Trophoblast cell (in vitro differentiated cells and primary cell): ENCODE measurements at regions not wholly inside any gene's neighbourhood (a gene's known extent, or its start where the extent isn't known, plus 50 kb on each side); places are given as distances from the start of the nearest gene placed in this dataset.

Experiments
- DNase-seq, 2 donors: peaks; one replicate each; pipeline ENCODE4 v3.0.0-alpha.2; 2016
- H2AFZ ChIP-seq: 2 replicates; pipeline ENCODE4 v1.6.1; 2013; ENCODE audit warnings: low read length, moderate library complexity, mild to moderate bottlenecking; ENCODE audit not compliant: insufficient read depth, poor library complexity
- H2AK5ac ChIP-seq: 2 replicates; pipeline ENCODE4 v1.6.1; 2013; ENCODE audit warnings: mild to moderate bottlenecking, low read length
- H2BK120ac ChIP-seq: 2 replicates; pipeline ENCODE4 v1.6.1; 2013; ENCODE audit warnings: low read length, mild to moderate bottlenecking, moderate library complexity; ENCODE audit not compliant: insufficient read depth, poor library complexity
- H2BK12ac ChIP-seq: 2 replicates; pipeline ENCODE4 v1.6.1; 2013; ENCODE audit warnings: mild to moderate bottlenecking, low read length, moderate library complexity
- H2BK5ac ChIP-seq: 2 replicates; pipeline ENCODE4 v1.6.1; 2013; ENCODE audit warnings: low read length, low read depth, moderate library complexity, mild to moderate bottlenecking; ENCODE audit not compliant: poor library complexity
- H3K14ac ChIP-seq: 2 replicates; pipeline ENCODE4 v1.6.1; 2013; ENCODE audit warnings: mild to moderate bottlenecking, low read length
- H3K18ac ChIP-seq: 2 replicates; pipeline ENCODE4 v1.6.1; 2013; ENCODE audit warnings: mild to moderate bottlenecking, low read length
- H3K23ac ChIP-seq: 2 replicates; pipeline ENCODE4 v1.6.1; 2013; ENCODE audit warnings: low read length
- H3K27ac ChIP-seq: 2 replicates; pipeline ENCODE4 v1.5.1; 2013; ENCODE audit warnings: low read depth, mild to moderate bottlenecking, inconsistent platforms, low read length, moderate library complexity
- H3K27me3 ChIP-seq: 2 replicates; pipeline ENCODE4 v1.6.1; 2013; ENCODE audit warnings: inconsistent platforms, mild to moderate bottlenecking, low read length, moderate library complexity; ENCODE audit not compliant: insufficient read depth
- H3K36me3 ChIP-seq, 2 experiments: 1 replicate in 1 of 2; 2 replicates in 1 of 2; pipeline ENCODE4 v1.6.1; 2013; ENCODE audit warnings: low read length in 2 of 2, mild to moderate bottlenecking in 2 of 2, moderate library complexity in 1 of 2; ENCODE audit not compliant: insufficient read depth in 2 of 2, control insufficient read depth in 1 of 2
- H3K4ac ChIP-seq: 2 replicates; pipeline ENCODE4 v1.6.1; 2013; ENCODE audit warnings: low read depth, mild to moderate bottlenecking, low read length, moderate library complexity
- H3K4me1 ChIP-seq, 2 experiments: 1 replicate in 1 of 2; 2 replicates in 1 of 2; pipeline ENCODE4 v1.6.1; 2013; ENCODE audit warnings: low read length in 2 of 2, mild to moderate bottlenecking in 2 of 2, moderate library complexity in 1 of 2; ENCODE audit not compliant: insufficient read depth in 2 of 2, control insufficient read depth in 1 of 2
- H3K4me2 ChIP-seq: 2 replicates; pipeline ENCODE4 v1.6.1; 2013; ENCODE audit warnings: inconsistent platforms, mild to moderate bottlenecking, low read length, moderate library complexity
- H3K4me3 ChIP-seq: 2 replicates; pipeline ENCODE4 v1.5.1; 2013; ENCODE audit warnings: mild to moderate bottlenecking, low read depth, low read length, inconsistent platforms
- H3K79me1 ChIP-seq: one replicate; pipeline ENCODE4 v1.6.1; 2013; ENCODE audit warnings: low read length
- H3K79me2 ChIP-seq: 2 replicates; pipeline ENCODE4 v1.6.1; 2013; ENCODE audit warnings: low read length, mild to moderate bottlenecking; ENCODE audit not compliant: control insufficient read depth, insufficient read depth, poor library complexity
- H3K9ac ChIP-seq: 2 replicates; pipeline ENCODE4 v1.6.1; 2013; ENCODE audit warnings: mild to moderate bottlenecking, low read length
- H3K9me3 ChIP-seq: 2 replicates; pipeline ENCODE4 v1.6.1; 2013; ENCODE audit warnings: low read depth, mild to moderate bottlenecking, control low read depth, inconsistent platforms, low read length; ENCODE audit not compliant: insufficient read depth
- H4K12ac ChIP-seq: 2 replicates; pipeline ENCODE4 v1.6.1; 2013; ENCODE audit warnings: low read depth, mild to moderate bottlenecking, low read length, moderate library complexity
- H4K8ac ChIP-seq: 2 replicates; pipeline ENCODE4 v1.6.1; 2013; ENCODE audit warnings: low read depth, mild to moderate bottlenecking, low read length, moderate library complexity
- H4K91ac ChIP-seq: one replicate; pipeline ENCODE4 v1.6.1; 2013; ENCODE audit warnings: low read depth, mild to moderate bottlenecking, low read length, moderate library complexity
- WGBS: extraction: QIAGEN DNeasy Blood & Tissue Kit; methylation state at CpG from one replicate; pipeline ENCODE4 v1.1.7; 2013; ENCODE audit warnings: missing lambda C conversion rate; ENCODE audit not compliant: insufficient read length, insufficient coverage; ENCODE audit errors: extremely low coverage; 5-methylcytosine and 5-hydroxymethylcytosine counted together

- no peak for DNase-seq
- H3K14ac ChIP-seq, result peak overlapping the region; percentile 28
- H2BK120ac ChIP-seq, result peak overlapping the region; percentile 14
- H3K79me2 ChIP-seq, result no peaks in the 10 kb centered on the region
- H2BK5ac ChIP-seq, result no peak overlapping the region
- H3K9me3 ChIP-seq, result no peaks in the 10 kb centered on the region
- H3K23ac ChIP-seq, result no peak overlapping the region
- H2AK5ac ChIP-seq, result no peak overlapping the region
- H3K4me2 ChIP-seq, result no peak overlapping the region
- no peak overlapping the region for H3K4ac ChIP-seq
- WGBS, result no CpG with 5 or more reads among the region's 7 CpGs
- H3K79me1 ChIP-seq, result no peaks in the 10 kb centered on the region
- no peak overlapping the region for H4K12ac ChIP-seq
- peak overlapping the region; percentile 72 for H4K91ac ChIP-seq
- H3K18ac ChIP-seq, result no peak overlapping the region
- no peak overlapping the region for H2AFZ ChIP-seq
- no peak overlapping the region for H3K27ac ChIP-seq
- peak overlapping the region; percentile 23 for H2BK12ac ChIP-seq
- no peaks in the 10 kb centered on the region for H3K27me3 ChIP-seq
- H4K8ac ChIP-seq, result peak overlapping the region; percentile 14
- H3K4me3 ChIP-seq, result no peak overlapping the region
- H3K9ac ChIP-seq, result no peak overlapping the region
- H3K36me3 ChIP-seq, result no peaks in the 10 kb centered on the region
- H3K4me1 ChIP-seq, result peaks cover 3 to 7% of the 10 kb centered on the region in 2 experiments
Measured at GRCh38 chr18:25743646-25744151, 346.7 kb downstream of the SS18 start.

DNA sequence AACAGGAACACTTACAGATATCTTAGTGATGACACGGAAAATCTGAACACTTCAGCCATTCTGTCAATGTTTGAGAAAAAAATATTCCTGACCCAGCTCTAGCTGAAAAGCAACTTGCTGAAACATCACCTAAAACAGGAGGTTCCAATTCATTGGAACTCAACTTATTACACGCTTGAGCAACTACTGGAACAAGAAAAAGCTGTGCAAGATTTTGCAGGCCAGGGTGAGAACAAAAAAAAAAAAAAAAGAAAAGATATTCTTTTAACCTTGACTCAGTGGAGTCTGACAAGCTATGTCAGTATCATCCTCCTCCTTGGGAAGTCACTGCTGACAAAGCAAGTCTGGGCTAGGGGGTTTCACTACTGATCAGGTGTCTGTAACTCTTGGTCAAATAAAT is 351.0 kb downstream of the SS18 start:
- Histone ChIP-seq H3K4me2 (no peak overlapping the region), H4K12ac (no peak overlapping the region), H2AFZ (no peak overlapping the region), H2BK5ac (no peak overlapping the region), H3K9me3 (no peaks in the 10 kb centered on the region), H3K18ac (no peak overlapping the region), H4K8ac (no peak overlapping the region), H3K79me1 (peaks cover 3% of the 10 kb centered on the region), H3K4me1 (peaks cover 11 to 18% of the 10 kb centered on the region in 2 experiments), H2BK120ac (no peak overlapping the region), H3K14ac (no peak overlapping the region), H3K36me3 (no peaks in the 10 kb centered on the region), H3K4me3 (no peak overlapping the region), H3K23ac (no peak overlapping the region), H4K91ac (no peak overlapping the region), H2AK5ac (no peak overlapping the region), H2BK12ac (no peak overlapping the region), H3K27me3 (no peaks in the 10 kb centered on the region), H3K4ac (no peak overlapping the region), H3K9ac (no peak overlapping the region), H3K79me2 (no peaks in the 10 kb centered on the region), H3K27ac (no peak overlapping the region)
- WGBS, result no CpG with 5 or more reads among the region's 2 CpGs
- no peak for DNase-seq

- no CpG with 5 or more reads among the region's 7 CpGs for WGBS
Measured at GRCh38 chr18:25737710-25738311, 352.6 kb downstream of the SS18 start.

DNA sequence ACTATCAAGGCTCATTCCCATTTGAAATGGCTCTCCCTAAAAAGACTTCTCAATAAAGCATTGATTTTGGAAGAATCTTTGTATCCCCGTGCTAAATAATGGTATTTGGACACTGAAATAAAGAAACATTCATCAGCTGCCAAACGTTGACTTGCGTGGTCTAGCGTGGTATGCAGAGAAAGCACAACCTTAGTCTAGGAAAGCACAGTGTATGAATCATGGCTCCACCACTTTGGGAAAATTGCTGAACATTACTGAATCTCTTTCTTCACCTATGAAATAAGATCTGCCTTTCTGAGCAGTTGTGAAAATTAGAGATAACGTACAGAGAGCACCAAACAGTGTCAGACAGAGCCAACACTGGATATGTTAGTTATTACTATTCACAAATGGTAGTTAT is 353.9 kb downstream of the SS18 start:
- peak; percentile 44 to 74 for DNase-seq
- no peak overlapping the region for H2AFZ ChIP-seq
- no peak overlapping the region for H3K4ac ChIP-seq
- H2AK5ac ChIP-seq, result no peak overlapping the region
- no peak overlapping the region for H2BK12ac ChIP-seq
- H3K9me3 ChIP-seq, result no peaks in the 10 kb centered on the region
- H2BK120ac ChIP-seq, result no peak overlapping the region
- no CpG with 5 or more reads among the region's 5 CpGs for WGBS
- peaks cover 3% of the 10 kb centered on the region for H3K79me1 ChIP-seq
- H4K8ac ChIP-seq, result no peak overlapping the region
- no peak overlapping the region for H3K14ac ChIP-seq
- no peak overlapping the region for H3K27ac ChIP-seq
- H2BK5ac ChIP-seq, result no peak overlapping the region
- H3K36me3 ChIP-seq, result no peaks in the 10 kb centered on the region
- H3K4me2 ChIP-seq, result no peak overlapping the region
- no peak overlapping the region for H3K9ac ChIP-seq
- no peak overlapping the region for H3K23ac ChIP-seq
- H3K18ac ChIP-seq, result no peak overlapping the region
- H4K12ac ChIP-seq, result no peak overlapping the region
- H4K91ac ChIP-seq, result no peak overlapping the region
- H3K27me3 ChIP-seq, result no peaks in the 10 kb centered on the region
- H3K4me1 ChIP-seq, result peaks cover 9 to 10% of the 10 kb centered on the region in 2 experiments
- H3K79me2 ChIP-seq, result no peaks in the 10 kb centered on the region
- H3K4me3 ChIP-seq, result no peak overlapping the region

More at GRCh38 chr18:25737710-25738311, 352.6 kb downstream of the SS18 start:
- Histone ChIP-seq H3K9me3 (no peaks in the 10 kb centered on the region), H3K27me3 (no peaks in the 10 kb centered on the region), H2BK5ac (no peak overlapping the region), H2AFZ (no peak overlapping the region), H3K27ac (no peak overlapping the region), H3K4me1 (peaks cover 9 to 10% of the 10 kb centered on the region in 2 experiments), H3K14ac (no peak overlapping the region), H3K79me2 (no peaks in the 10 kb centered on the region), H3K9ac (no peak overlapping the region), H4K12ac (no peak overlapping the region), H2BK120ac (no peak overlapping the region), H3K79me1 (peaks cover 3% of the 10 kb centered on the region), H3K4me2 (no peak overlapping the region), H3K4me3 (no peak overlapping the region), H3K23ac (no peak overlapping the region), H3K18ac (no peak overlapping the region), H2AK5ac (no peak overlapping the region), H2BK12ac (peak overlapping the region; percentile 29), H4K91ac (peak overlapping the region; percentile 5), H3K36me3 (no peaks in the 10 kb centered on the region), H4K8ac (no peak overlapping the region), H3K4ac (no peak overlapping the region)
- DNase-seq, result peak; percentile 94 to 96
